SK-N-MC (cell line): ENCODE measurements at regions not wholly inside any gene's neighbourhood (a gene's known extent, or its start where the extent isn't known, plus 50 kb on each side); places are given as distances from the start of the nearest gene placed in this dataset.

ENCODE experiments used
- DNase-seq: peaks from one replicate; pipeline ENCODE4 v3.0.0-alpha.2; 2011; ENCODE audit warnings: low read depth, low spot score
- H3K27ac ChIP-seq: fragments of 200-600 bp; sonication (generic); 2 replicates; pipeline ENCODE4 v1.5.1; 2016; ENCODE audit warnings: mixed run types
- H3K36me3 ChIP-seq: fragments of 200-600 bp; sonication (generic); 2 replicates; pipeline ENCODE4 v1.6.1; 2017; ENCODE audit warnings: antibody characterized with exemption, low read length, mixed read lengths; ENCODE audit not compliant: insufficient read depth
- H3K4me3 ChIP-seq: fragments of 200-600 bp; sonication (generic); 2 replicates; pipeline ENCODE4 v1.5.1; 2016
- H3K9ac ChIP-seq: fragments of 200-600 bp; sonication (generic); 2 replicates; pipeline ENCODE4 v1.8.0; 2017; ENCODE audit warnings: mixed run types, mixed read lengths; ENCODE audit not compliant: insufficient read length
- H3K9me3 ChIP-seq: fragments of 200-600 bp; sonication (generic); 2 replicates; pipeline ENCODE4 v1.6.1; 2017; ENCODE audit warnings: low read depth, mild to moderate bottlenecking, antibody characterized with exemption, low read length, moderate library complexity, mixed read lengths
- EZH2 ChIP-seq: fragments of 200-600 bp; sonication (generic); IDR thresholded peaks from one replicate; pipeline ENCODE4 v1.6.1; 2017; ENCODE audit warnings: antibody characterized with exemption
- FOXP2 ChIP-seq: optimal IDR thresholded peaks from 2 replicates; pipeline ENCODE3; 2011; ENCODE audit warnings: mild to moderate bottlenecking, moderate library complexity; ENCODE audit not compliant: insufficient read depth; ENCODE audit errors: extremely low read length, control extremely low read depth
- POLR2AphosphoS5 ChIP-seq: IDR thresholded peaks from 2 replicates; pipeline ENCODE4 v1.6.1; 2012; ENCODE audit warnings: mild to moderate bottlenecking, low read depth, low read length, borderline replicate concordance

GRCh38 chr10:61100887-61101286 lies 156.9 kb upstream of the RHOBTB1 start:
- no peak overlapping the region for H3K4me3 ChIP-seq
- no peak overlapping the region for H3K27ac ChIP-seq
- no peaks in the 10 kb centered on the region for H3K9me3 ChIP-seq
- DNase-seq = no peak
- no peak for TF ChIP-seq POLR2AphosphoS5
- no peak for TF ChIP-seq EZH2
- no peak for TF ChIP-seq FOXP2
- no peaks in the 10 kb centered on the region for H3K36me3 ChIP-seq
- H3K9ac ChIP-seq = no peak overlapping the region

DNA sequence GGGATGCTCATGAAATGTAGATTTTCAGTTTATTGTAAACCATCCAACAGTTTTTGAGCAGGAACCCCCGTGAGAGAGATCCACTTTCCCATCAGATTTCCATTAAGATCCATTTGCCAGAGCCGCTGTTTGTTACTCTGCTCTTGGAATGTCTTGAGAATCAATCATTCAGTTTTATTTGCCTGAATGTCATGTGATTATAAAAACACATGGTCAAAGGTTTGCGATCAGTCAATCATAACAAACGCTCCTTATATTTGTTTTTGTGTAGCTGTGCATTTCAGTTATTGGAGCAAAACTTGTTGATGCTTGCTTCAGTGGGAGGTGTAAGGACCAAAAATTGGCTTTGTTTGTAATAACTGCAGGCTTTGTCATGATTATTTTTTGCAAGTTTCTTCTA lies 155.8 kb upstream of the RHOBTB1 start:
- Histone ChIP-seq H3K36me3 (no peaks in the 10 kb centered on the region), H3K4me3 (no peak overlapping the region), H3K27ac (no peak overlapping the region), H3K9me3 (no peaks in the 10 kb centered on the region), H3K9ac (no peak overlapping the region)
- DNase-seq = no peak
- no peak for TF ChIP-seq EZH2
- TF ChIP-seq FOXP2 = no peak
- TF ChIP-seq POLR2AphosphoS5 = no peak

GRCh38 chr10:61098966-61099365 lies 155.0 kb upstream of the RHOBTB1 start:
- H3K27ac ChIP-seq = no peak overlapping the region
- no peak overlapping the region for H3K4me3 ChIP-seq
- H3K9me3 ChIP-seq = no peaks in the 10 kb centered on the region
- H3K36me3 ChIP-seq = no peaks in the 10 kb centered on the region
- no peak overlapping the region for H3K9ac ChIP-seq
- DNase-seq = peak; percentile 14
- TF ChIP-seq EZH2 (no peak), POLR2AphosphoS5 (no peak), FOXP2 (no peak)

- TF ChIP-seq EZH2 (no peak), FOXP2 (no peak), POLR2AphosphoS5 (no peak)
Measured at GRCh38 chr10:61097026-61097425, 153.0 kb upstream of the RHOBTB1 start.

GRCh38 chr10:61096056-61096455 lies 152.1 kb upstream of the RHOBTB1 start:
- no peak for DNase-seq
- H3K36me3 ChIP-seq = no peaks in the 10 kb centered on the region
- H3K9ac ChIP-seq = no peak overlapping the region
- H3K9me3 ChIP-seq = no peaks in the 10 kb centered on the region
- no peak overlapping the region for H3K27ac ChIP-seq
- TF ChIP-seq FOXP2 (no peak), POLR2AphosphoS5 (no peak), EZH2 (no peak)
- no peak overlapping the region for H3K4me3 ChIP-seq

More at GRCh38 chr10:61097026-61097425, 153.0 kb upstream of the RHOBTB1 start:
- H3K9me3 ChIP-seq = no peaks in the 10 kb centered on the region
- no peak for DNase-seq
- H3K36me3 ChIP-seq = no peaks in the 10 kb centered on the region
- no peak overlapping the region for H3K27ac ChIP-seq
- no peak overlapping the region for H3K9ac ChIP-seq
- no peak overlapping the region for H3K4me3 ChIP-seq

DNA sequence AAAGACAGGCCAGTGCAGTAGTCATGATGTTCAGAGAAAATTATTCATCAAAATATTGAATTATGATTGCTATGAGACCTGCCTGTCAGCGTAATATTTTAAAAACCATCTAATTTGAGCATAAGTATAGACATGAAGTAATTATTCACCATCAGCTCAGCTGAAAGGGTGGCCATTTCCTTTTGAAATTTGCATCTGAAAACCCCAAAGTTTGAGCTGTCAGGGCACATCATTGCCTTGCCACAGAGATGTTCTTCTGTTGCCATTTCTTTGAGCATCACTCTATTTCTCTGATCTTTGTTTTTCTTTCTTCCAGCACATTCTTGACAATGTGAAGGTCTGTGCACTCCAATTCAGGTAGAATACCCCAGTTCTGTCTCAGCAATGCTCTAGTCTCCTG lies 147.5 kb upstream of the RHOBTB1 start:
- H3K36me3 ChIP-seq = no peaks in the 10 kb centered on the region
- no peak for DNase-seq
- H3K4me3 ChIP-seq = no peak overlapping the region
- no peaks in the 10 kb centered on the region for H3K9me3 ChIP-seq
- no peak overlapping the region for H3K27ac ChIP-seq
- no peak for TF ChIP-seq EZH2
- no peak for TF ChIP-seq FOXP2
- no peak for TF ChIP-seq POLR2AphosphoS5
- no peak overlapping the region for H3K9ac ChIP-seq

DNA sequence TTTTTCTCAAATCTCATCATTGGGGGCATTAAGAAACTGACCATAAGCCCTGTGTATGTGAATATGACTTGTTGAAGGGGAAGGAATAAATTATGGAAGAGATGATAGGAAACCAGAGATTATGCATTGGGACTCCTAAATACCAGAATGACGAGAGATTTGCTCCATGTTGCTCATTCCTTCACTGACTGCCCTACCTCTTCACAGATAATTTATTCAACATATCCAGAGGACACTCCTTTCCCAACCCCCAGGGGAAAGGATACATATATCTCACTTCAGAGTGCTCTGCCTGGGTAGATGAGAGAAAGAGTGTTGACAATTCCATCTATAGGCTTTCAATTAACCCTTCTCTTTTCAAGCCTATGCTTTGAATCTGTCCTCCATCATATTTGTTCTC lies 145.3 kb upstream of the RHOBTB1 start:
- TF ChIP-seq POLR2AphosphoS5 (no peak), FOXP2 (no peak), EZH2 (no peak)

GRCh38 chr10:61084493-61084892 lies 140.5 kb upstream of the RHOBTB1 start:
- no peaks in the 10 kb centered on the region for H3K9me3 ChIP-seq
- no peak overlapping the region for H3K9ac ChIP-seq
- TF ChIP-seq POLR2AphosphoS5 (no peak), FOXP2 (no peak), EZH2 (no peak)
- H3K4me3 ChIP-seq = no peak overlapping the region
- DNase-seq = no peak
- no peaks in the 10 kb centered on the region for H3K36me3 ChIP-seq
- no peak overlapping the region for H3K27ac ChIP-seq

More for the DNA sequence above, 145.3 kb upstream of the RHOBTB1 start:
- H3K9me3 ChIP-seq = no peaks in the 10 kb centered on the region
- H3K9ac ChIP-seq = no peak overlapping the region
- no peaks in the 10 kb centered on the region for H3K36me3 ChIP-seq
- DNase-seq = no peak
- H3K4me3 ChIP-seq = no peak overlapping the region
- H3K27ac ChIP-seq = no peak overlapping the region

DNA sequence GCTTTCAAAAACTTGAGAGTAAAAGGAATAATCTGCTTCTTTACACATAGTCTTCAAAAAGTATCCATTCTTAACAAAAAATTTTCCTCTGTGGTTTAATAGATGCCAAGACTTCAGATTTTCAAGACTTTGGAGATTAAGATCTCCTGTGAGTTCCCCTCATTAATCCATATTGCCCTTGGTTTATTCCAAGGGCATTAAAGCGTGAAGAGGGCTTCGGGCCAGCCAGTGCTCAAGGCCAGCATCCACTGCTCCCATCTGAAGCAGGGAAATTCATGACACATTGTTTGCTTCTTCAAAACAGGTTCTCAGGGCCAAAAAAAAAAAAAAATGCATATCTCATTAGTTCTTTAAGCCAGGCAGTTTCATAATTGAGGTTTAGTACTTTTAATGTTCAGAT lies 137.3 kb upstream of the RHOBTB1 start:
- no peak overlapping the region for H3K27ac ChIP-seq
- no peak for TF ChIP-seq POLR2AphosphoS5
- no peak for TF ChIP-seq FOXP2
- no peak for DNase-seq

More for the DNA sequence above, 137.3 kb upstream of the RHOBTB1 start:
- no peaks in the 10 kb centered on the region for H3K36me3 ChIP-seq
- no peak overlapping the region for H3K4me3 ChIP-seq
- no peak overlapping the region for H3K9ac ChIP-seq
- H3K9me3 ChIP-seq = no peaks in the 10 kb centered on the region
